HG03066 (cell line): ENCODE measurements at regions not wholly inside any gene's neighbourhood (a gene's known extent, or its start where the extent isn't known, plus 50 kb on each side); places are given as distances from the start of the nearest gene placed in this dataset.
"Not testable (repeated sequence)": the region's sequence is repeated elsewhere in the genome, so short reads cannot be mapped to it uniquely, and the experiment has no call there.

Source experiments
- ATAC-seq: cut with Tn5 transposase; IDR thresholded peaks from one replicate; pipeline ENCODE4 v1.9.1; 2021; ENCODE audit warnings: low read depth; ENCODE audit not compliant: unreplicated experiment

GRCh38 chr5:10921160-10921559 lies 160.1 kb upstream of the DAP start:
- ATAC-seq: no peak

DNA sequence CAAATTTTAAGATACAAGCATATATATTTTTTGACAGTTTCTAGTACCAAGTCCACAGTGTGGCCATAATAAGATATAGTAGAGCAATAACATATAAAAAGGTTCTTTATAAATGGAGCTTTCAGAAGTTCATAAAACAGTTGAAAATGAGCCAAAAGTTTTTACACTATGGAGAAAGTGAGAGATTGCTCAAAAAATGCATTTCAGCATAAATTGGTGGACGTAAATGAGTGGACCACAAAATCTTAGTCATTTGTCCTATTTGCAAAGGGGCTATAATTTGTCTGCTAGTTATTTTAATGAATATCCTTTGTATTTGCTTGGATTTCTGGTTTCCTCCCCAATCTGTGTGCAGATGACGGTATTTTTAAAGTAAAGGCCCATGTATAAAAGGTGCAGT lies 159.4 kb upstream of the DAP start:
- no peak for ATAC-seq

- ATAC-seq: no peak
Measured at GRCh38 chr5:10914741-10915480, 153.9 kb upstream of the DAP start.

GRCh38 chr5:10913841-10914240 lies 152.8 kb upstream of the DAP start:
- no peak for ATAC-seq

GRCh38 chr5:10913181-10913810 lies 152.3 kb upstream of the DAP start:
- ATAC-seq: no peak

DNA sequence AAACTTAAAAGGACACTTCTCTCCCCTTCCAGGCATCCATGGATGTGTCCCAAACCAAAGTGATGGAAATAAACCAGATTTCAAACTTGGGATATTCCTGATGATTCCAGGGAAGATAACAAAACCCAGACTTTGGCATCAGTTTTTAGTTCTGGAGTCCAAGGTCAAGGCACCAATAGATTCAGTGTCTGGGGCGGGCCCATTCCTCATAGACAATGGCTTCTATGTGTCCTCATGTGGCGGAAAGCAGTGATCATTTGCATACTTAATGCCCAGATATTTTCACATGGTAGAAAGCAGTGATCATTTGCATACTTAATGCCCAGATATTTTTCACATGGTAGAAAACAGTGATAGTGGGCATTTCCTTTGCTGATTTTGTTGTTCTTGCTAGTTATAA lies 151.4 kb upstream of the DAP start:
- ATAC-seq: no peak

DNA sequence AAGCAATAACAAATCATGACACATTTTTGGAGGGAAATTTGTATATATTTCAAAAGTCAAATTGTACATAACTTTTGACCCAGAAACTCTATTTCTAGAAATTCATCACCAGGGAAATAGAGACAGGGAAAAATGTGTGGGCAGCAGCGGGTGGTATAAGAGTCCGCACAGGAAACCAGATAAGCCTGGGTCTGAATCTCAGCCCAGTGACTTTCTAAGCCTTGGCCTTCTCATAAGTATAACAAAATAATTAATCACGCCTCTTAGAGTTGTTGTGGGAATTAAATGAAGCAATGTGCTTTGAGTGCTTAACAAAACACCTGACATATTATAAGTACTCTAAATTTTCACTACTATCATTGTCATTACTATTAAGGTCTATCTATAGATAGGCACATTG lies 149.2 kb upstream of the DAP start:
- no peak for ATAC-seq

DNA sequence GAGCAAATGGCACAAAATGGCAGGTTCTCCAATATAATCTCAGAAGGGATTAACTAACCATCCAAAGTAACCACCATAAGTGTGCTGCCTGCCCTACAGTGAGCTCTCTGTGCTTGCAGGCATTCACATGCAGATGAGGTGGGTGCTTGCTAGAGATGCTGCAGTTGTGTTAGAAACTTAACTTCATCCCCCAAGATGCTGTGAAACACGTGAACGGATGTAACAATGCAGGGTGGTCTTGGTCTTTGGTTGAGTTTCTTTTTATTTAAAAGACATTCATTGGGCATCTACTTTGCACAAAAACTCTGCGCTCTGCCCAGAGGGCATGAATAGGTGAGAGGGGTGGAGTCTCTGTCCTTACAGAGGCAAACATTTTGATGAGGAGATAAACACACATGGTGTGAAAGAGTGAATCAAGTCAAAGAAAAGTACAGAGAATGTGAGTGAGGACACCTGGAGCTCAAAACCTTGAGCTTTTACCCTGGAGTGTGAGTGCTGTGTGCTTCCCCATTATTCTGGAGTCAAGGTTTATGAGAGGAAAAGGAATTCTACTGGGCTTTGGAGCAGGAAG lies 143.9 kb upstream of the DAP start:
- no peak for ATAC-seq

GRCh38 chr5:10903786-10904560 lies 142.9 kb upstream of the DAP start:
- no peak for ATAC-seq

DNA sequence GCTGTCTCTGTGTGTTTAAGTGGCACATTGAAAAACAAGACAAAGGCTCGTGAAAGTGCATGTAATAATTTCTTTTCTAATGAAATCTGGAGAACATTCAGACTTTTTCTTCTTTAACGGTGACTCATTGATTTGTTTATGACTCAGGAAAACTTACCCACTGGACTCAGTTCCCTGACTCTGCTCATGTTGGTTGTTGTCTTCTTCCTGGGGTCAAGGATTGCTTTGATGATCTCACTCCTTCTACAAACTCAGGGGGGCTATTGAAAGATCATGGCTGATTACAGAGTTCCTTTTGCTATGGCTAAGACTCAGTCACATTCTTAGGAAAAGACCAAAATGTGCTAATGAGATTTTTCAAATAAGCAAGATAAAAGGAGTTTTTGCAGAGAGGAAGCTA lies 141.1 kb upstream of the DAP start:
- no peak for ATAC-seq

- no peak for ATAC-seq
Measured at GRCh38 chr5:10898514-10898913, 137.5 kb upstream of the DAP start.

- no peak for ATAC-seq
Measured at GRCh38 chr5:10896016-10896415, 135.0 kb upstream of the DAP start.

DNA sequence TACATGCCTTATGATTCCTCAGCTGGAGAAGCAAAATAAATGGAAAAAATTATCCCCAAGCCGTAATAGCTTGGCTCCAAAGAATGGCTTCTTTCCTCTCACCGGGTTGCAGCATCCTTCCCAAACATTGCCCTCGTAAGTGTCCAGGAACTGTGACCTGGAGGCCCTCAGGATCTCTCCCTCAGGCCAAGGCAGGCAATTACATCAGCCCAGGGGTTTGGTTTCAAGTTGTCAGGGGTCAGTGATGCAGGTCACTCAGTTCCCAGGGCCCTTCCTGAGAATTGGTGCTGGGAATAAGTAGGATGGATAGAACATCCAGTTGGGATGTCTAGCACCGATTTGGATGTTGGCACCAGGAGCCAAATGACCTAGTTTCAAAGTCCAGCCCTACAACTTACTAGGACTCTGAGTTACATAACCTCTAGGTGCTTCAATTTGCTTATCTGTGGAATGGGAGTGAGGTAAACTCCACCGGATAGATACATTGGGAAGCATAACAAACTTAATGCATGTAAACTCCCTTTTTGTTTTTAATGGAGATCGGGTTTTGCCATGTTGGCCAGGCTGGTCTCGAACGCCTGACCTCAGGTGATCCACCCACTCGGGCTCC lies 133.5 kb upstream of the DAP start:
- no peak for ATAC-seq

- ATAC-seq: no peak
Measured at GRCh38 chr5:10892911-10893215, 131.8 kb upstream of the DAP start.

DNA sequence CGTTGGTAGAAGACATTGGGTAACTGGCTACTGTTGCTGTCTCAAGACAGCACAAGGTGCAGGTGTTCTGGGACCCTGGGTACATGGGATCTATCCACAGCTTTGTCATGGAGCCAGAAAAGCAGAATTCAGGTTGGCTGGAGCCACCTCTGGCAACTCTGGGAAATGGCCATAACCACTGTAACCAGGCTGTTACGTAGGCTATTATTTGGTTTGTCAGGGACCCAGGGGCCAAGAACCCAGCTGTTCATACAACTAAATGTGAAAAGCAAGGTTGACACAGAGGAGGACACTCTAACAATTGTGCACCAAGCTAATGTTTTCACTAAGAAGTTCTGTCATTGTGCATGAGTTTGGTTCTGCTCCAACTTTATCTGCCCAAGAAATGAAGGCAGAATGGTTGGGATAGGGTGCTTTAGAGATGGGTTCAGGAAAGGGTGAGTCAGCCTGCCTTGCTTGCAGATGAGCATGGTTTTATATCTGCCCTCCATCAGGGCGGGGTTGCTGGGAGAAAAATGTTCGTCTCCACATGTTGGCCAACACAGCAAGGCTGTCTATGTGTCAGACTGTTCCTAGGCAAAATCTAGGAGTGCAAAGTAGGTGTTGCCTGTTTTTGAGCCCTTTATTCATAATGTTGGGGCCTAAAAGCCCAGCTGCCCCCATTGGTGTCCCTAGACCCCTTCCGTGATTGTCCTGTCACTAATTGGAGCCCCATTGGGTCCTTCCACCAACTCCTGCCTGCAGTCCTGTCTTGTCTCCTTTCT lies 131.3 kb upstream of the DAP start:
- no peak for ATAC-seq

GRCh38 chr5:10891193-10891592 lies 130.2 kb upstream of the DAP start:
- no peak for ATAC-seq

- ATAC-seq: no peak
Measured at GRCh38 chr5:10886497-10886896, 125.5 kb upstream of the DAP start.

- ATAC-seq: no peak
Measured at GRCh38 chr5:10885026-10885425, 124.0 kb upstream of the DAP start.

DNA sequence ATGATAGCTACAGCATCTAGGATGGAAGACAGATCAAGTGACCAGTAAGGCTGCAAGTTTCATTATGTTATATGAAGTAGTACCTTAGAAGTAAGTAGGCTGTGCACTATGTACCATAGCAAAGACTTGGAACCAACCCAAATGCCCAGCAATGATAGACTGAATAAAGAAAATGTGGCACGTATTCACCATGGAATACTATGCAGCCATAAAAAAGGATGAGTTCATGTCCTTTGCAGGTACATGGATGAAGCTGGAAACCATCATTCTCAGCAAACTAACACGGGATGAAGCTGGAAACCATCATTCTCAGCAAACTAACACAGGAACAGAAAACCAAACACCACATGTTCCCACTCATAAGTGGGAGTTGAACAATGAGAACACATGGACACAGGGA lies 122.9 kb upstream of the DAP start:
- ATAC-seq: not testable (repeated sequence)

DNA sequence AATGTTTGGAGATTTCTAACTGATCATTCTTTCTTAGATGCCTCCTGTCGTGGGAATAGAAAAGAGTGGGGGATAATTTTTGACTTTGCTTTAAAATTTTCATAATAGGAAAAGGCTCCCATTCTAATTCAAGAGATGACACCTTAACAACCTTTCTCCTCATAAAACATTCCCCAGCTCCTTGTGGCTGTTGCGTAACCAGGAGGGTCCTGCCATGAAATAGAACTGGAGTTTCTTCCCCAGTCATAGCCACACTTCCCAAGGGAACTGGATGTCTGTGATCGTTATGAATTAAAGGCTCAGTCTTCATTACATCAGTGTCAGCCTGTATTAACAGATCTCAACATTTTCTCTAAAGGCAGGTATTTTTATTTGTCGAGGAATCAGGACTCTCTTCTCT lies 119.9 kb upstream of the DAP start:
- ATAC-seq: no peak
